ENCODE measurements at regions not wholly inside any gene's neighbourhood (a gene's known extent, or its start where the extent isn't known, plus 50 kb on each side); places are given as distances from the start of the nearest gene placed in this dataset.

- Histone ChIP-seq H3K27me3 (ENCODE audit: control insufficient read depth in 3 of 3, insufficient read depth in 3 of 3, low read depth in 1 of 3, low read length in 3 of 3) (no peaks in the 10 kb centered on the region), H3K14ac (ENCODE audit: low read length) (no peak overlapping the region), H3K23ac (ENCODE audit: low read depth, low read length, poor library complexity) (no peak overlapping the region), H3K4me1 (ENCODE audit: control insufficient read depth in 2 of 2, insufficient read depth in 1 of 2, low read depth in 1 of 2, low read length in 2 of 2) (peaks cover 0 to 4% of the 10 kb centered on the region in 2 donors), H3K79me1 (ENCODE audit: low read depth, low read length) (no peaks in the 10 kb centered on the region), H3K4me2 (ENCODE audit: insufficient read depth, low read length, poor library complexity, severe bottlenecking) (no peak overlapping the region), H4K91ac (ENCODE audit: low read depth, low read length, poor library complexity) (no peak overlapping the region), H3K9me3 (replicated peaks in 1 of 2; ENCODE audit: control insufficient read depth in 2 of 2, insufficient read depth in 1 of 2, low read depth in 1 of 2, low read length in 2 of 2) (no peaks in the 10 kb centered on the region), H2AK5ac (ENCODE audit: low read depth, low read length) (no peak overlapping the region), H3K9ac (ENCODE audit: low read depth, low read length, poor library complexity) (no peak overlapping the region), H2BK12ac (ENCODE audit: low read length) (no peak overlapping the region), H3K36me3 (replicated peaks in 1 of 2; ENCODE audit: control insufficient read depth in 2 of 2, insufficient read depth in 2 of 2, low read length in 2 of 2) (no peaks in the 10 kb centered on the region), H3K27ac (replicated peaks; ENCODE audit: low read length) (no peak overlapping the region), H3K4me3 (ENCODE audit: low read length in 2 of 2) (no peak overlapping the region), H3K18ac (ENCODE audit: low read length) (no peak overlapping the region), H3K4ac (ENCODE audit: low read length) (no peak overlapping the region), H2AFZ (ENCODE audit: low read length) (no peak overlapping the region), H2BK15ac (ENCODE audit: low read length) (no peak overlapping the region), H4K8ac (ENCODE audit: low read depth, low read length) (no peak overlapping the region), H2BK120ac (ENCODE audit: low read depth, low read length) (no peak overlapping the region), H2BK5ac (ENCODE audit: low read length) (no peak overlapping the region)
- DNase-seq (ENCODE audit: low spot score): no peak
- WGBS, 2 donors (ENCODE audit: extremely low coverage in 2 of 2, insufficient read length in 2 of 2, insufficient replicate concordance in 1 of 2): no CpG with 5 or more reads among the region's 1 CpG
Measured at GRCh38 chr14:62185078-62185477, 422.9 kb downstream of the SNAPC1 start.

DNA sequence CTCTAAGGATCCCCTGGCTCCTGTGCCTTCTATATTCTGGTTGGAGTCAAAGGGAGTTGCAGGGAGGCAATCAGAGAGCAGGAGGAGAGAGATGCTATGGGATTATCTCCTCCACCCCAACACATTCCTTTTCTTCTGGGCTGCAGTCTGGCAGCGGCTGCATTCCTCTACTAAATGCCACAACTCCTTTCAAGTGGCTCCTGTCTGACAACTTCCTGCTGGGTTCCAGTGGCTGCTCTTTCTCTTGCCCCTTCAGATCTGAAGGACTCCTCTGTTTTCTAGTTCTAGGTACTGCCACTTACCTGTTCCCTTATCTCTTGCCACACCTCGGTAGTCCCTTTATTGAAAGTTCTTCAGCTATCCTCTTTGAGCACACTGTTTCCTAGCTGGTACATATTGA lies 425.0 kb downstream of the SNAPC1 start:
- Histone ChIP-seq H3K4ac (ENCODE audit: low read length) (no peak overlapping the region), H2AFZ (ENCODE audit: low read length) (no peak overlapping the region), H3K18ac (ENCODE audit: low read length) (no peak overlapping the region), H2AK5ac (ENCODE audit: low read depth, low read length) (no peak overlapping the region), H3K27ac (replicated peaks; ENCODE audit: low read length) (no peak overlapping the region), H3K4me1 (ENCODE audit: control insufficient read depth in 2 of 2, insufficient read depth in 1 of 2, low read depth in 1 of 2, low read length in 2 of 2) (peaks cover 0 to 4% of the 10 kb centered on the region in 2 donors), H3K23ac (ENCODE audit: low read depth, low read length, poor library complexity) (no peak overlapping the region), H3K9ac (ENCODE audit: low read depth, low read length, poor library complexity) (no peak overlapping the region), H3K27me3 (ENCODE audit: control insufficient read depth in 3 of 3, insufficient read depth in 3 of 3, low read depth in 1 of 3, low read length in 3 of 3) (no peaks in the 10 kb centered on the region), H2BK15ac (ENCODE audit: low read length) (no peak overlapping the region), H2BK120ac (ENCODE audit: low read depth, low read length) (no peak overlapping the region), H3K79me1 (ENCODE audit: low read depth, low read length) (no peaks in the 10 kb centered on the region), H3K4me3 (ENCODE audit: low read length in 2 of 2) (no peak overlapping the region), H2BK5ac (ENCODE audit: low read length) (no peak overlapping the region), H4K91ac (ENCODE audit: low read depth, low read length, poor library complexity) (no peak overlapping the region), H3K4me2 (ENCODE audit: insufficient read depth, low read length, poor library complexity, severe bottlenecking) (no peak overlapping the region), H3K14ac (ENCODE audit: low read length) (no peak overlapping the region), H2BK12ac (ENCODE audit: low read length) (no peak overlapping the region), H4K8ac (ENCODE audit: low read depth, low read length) (no peak overlapping the region), H3K9me3 (replicated peaks in 1 of 2; ENCODE audit: control insufficient read depth in 2 of 2, insufficient read depth in 1 of 2, low read depth in 1 of 2, low read length in 2 of 2) (no peaks in the 10 kb centered on the region), H3K36me3 (replicated peaks in 1 of 2; ENCODE audit: control insufficient read depth in 2 of 2, insufficient read depth in 2 of 2, low read length in 2 of 2) (no peaks in the 10 kb centered on the region)
- WGBS, 2 donors (ENCODE audit: extremely low coverage in 2 of 2, insufficient read length in 2 of 2, insufficient replicate concordance in 1 of 2): no CpG with 5 or more reads among the region's 2 CpGs
- peak; percentile 24 for DNase-seq (ENCODE audit: low spot score)

GRCh38 chr14:62189698-62190097 lies 427.5 kb downstream of the SNAPC1 start:
- H3K9ac ChIP-seq (ENCODE audit: low read depth, low read length, poor library complexity): no peak overlapping the region
- no peak overlapping the region for H2AK5ac ChIP-seq (ENCODE audit: low read depth, low read length)
- H2BK5ac ChIP-seq (ENCODE audit: low read length): no peak overlapping the region
- no peaks in the 10 kb centered on the region for H3K9me3 ChIP-seq (replicated peaks in 1 of 2; ENCODE audit: control insufficient read depth in 2 of 2, insufficient read depth in 1 of 2, low read depth in 1 of 2, low read length in 2 of 2)
- H3K4ac ChIP-seq (ENCODE audit: low read length): no peak overlapping the region
- H3K14ac ChIP-seq (ENCODE audit: low read length): no peak overlapping the region
- no peak overlapping the region for H3K27ac ChIP-seq (replicated peaks; ENCODE audit: low read length)
- H2BK12ac ChIP-seq (ENCODE audit: low read length): no peak overlapping the region
- no peaks in the 10 kb centered on the region for H3K79me1 ChIP-seq (ENCODE audit: low read depth, low read length)
- H4K91ac ChIP-seq (ENCODE audit: low read depth, low read length, poor library complexity): no peak overlapping the region
- no peak overlapping the region for H2AFZ ChIP-seq (ENCODE audit: low read length)
- H2BK15ac ChIP-seq (ENCODE audit: low read length): no peak overlapping the region
- no peak overlapping the region for H3K23ac ChIP-seq (ENCODE audit: low read depth, low read length, poor library complexity)
- H4K8ac ChIP-seq (ENCODE audit: low read depth, low read length): no peak overlapping the region
- DNase-seq (ENCODE audit: low spot score): no peak
- no peaks in the 10 kb centered on the region for H3K36me3 ChIP-seq (replicated peaks in 1 of 2; ENCODE audit: control insufficient read depth in 2 of 2, insufficient read depth in 2 of 2, low read length in 2 of 2)
- H3K27me3 ChIP-seq (ENCODE audit: control insufficient read depth in 3 of 3, insufficient read depth in 3 of 3, low read depth in 1 of 3, low read length in 3 of 3): no peaks in the 10 kb centered on the region
- no CpG with 5 or more reads among the region's 1 CpG for WGBS, 2 donors (ENCODE audit: extremely low coverage in 2 of 2, insufficient read length in 2 of 2, insufficient replicate concordance in 1 of 2)
- H2BK120ac ChIP-seq (ENCODE audit: low read depth, low read length): no peak overlapping the region
- H3K4me1 ChIP-seq (ENCODE audit: control insufficient read depth in 2 of 2, insufficient read depth in 1 of 2, low read depth in 1 of 2, low read length in 2 of 2): peaks cover 0 to 4% of the 10 kb centered on the region in 2 donors
- H3K4me2 ChIP-seq (ENCODE audit: insufficient read depth, low read length, poor library complexity, severe bottlenecking): no peak overlapping the region
- H3K4me3 ChIP-seq (ENCODE audit: low read length in 2 of 2): no peak overlapping the region
- no peak overlapping the region for H3K18ac ChIP-seq (ENCODE audit: low read length)

GRCh38 chr14:62206456-62206855 lies 444.2 kb downstream of the SNAPC1 start:
- Histone ChIP-seq H2AK5ac (ENCODE audit: low read depth, low read length) (no peak overlapping the region), H3K4me1 (ENCODE audit: control insufficient read depth in 2 of 2, insufficient read depth in 1 of 2, low read depth in 1 of 2, low read length in 2 of 2) (no peaks in the 10 kb centered on the region), H3K14ac (ENCODE audit: low read length) (no peak overlapping the region), H2BK5ac (ENCODE audit: low read length) (no peak overlapping the region), H3K4me2 (ENCODE audit: insufficient read depth, low read length, poor library complexity, severe bottlenecking) (no peak overlapping the region), H3K9ac (ENCODE audit: low read depth, low read length, poor library complexity) (no peak overlapping the region), H2BK12ac (ENCODE audit: low read length) (no peak overlapping the region), H4K91ac (ENCODE audit: low read depth, low read length, poor library complexity) (no peak overlapping the region), H3K9me3 (replicated peaks in 1 of 2; ENCODE audit: control insufficient read depth in 2 of 2, insufficient read depth in 1 of 2, low read depth in 1 of 2, low read length in 2 of 2) (peaks cover 0 to 2% of the 10 kb centered on the region in 2 donors), H3K79me1 (ENCODE audit: low read depth, low read length) (no peaks in the 10 kb centered on the region), H4K8ac (ENCODE audit: low read depth, low read length) (no peak overlapping the region), H2AFZ (ENCODE audit: low read length) (no peak overlapping the region), H3K4ac (ENCODE audit: low read length) (no peak overlapping the region), H2BK120ac (ENCODE audit: low read depth, low read length) (no peak overlapping the region), H3K27ac (replicated peaks; ENCODE audit: low read length) (no peak overlapping the region), H3K36me3 (replicated peaks in 1 of 2; ENCODE audit: control insufficient read depth in 2 of 2, insufficient read depth in 2 of 2, low read length in 2 of 2) (no peaks in the 10 kb centered on the region), H3K18ac (ENCODE audit: low read length) (no peak overlapping the region), H3K27me3 (ENCODE audit: control insufficient read depth in 3 of 3, insufficient read depth in 3 of 3, low read depth in 1 of 3, low read length in 3 of 3) (no peaks in the 10 kb centered on the region), H3K4me3 (ENCODE audit: low read length in 2 of 2) (no peak overlapping the region), H3K23ac (ENCODE audit: low read depth, low read length, poor library complexity) (no peak overlapping the region), H2BK15ac (ENCODE audit: low read length) (no peak overlapping the region)
- WGBS, 2 donors (ENCODE audit: extremely low coverage in 2 of 2, insufficient read length in 2 of 2, insufficient replicate concordance in 1 of 2): no CpG with 5 or more reads among the region's 3 CpGs
- no peak for DNase-seq (ENCODE audit: low spot score)
